GM19238 (cell line): ENCODE measurements at regions not wholly inside any gene's neighbourhood (a gene's known extent, or its start where the extent isn't known, plus 50 kb on each side); places are given as distances from the start of the nearest gene placed in this dataset.

Experiments used
- DNase-seq: peaks from one replicate; pipeline ENCODE4 v3.0.0; 2011; ENCODE audit warnings: low spot score; ENCODE audit not compliant: insufficient read length

DNA sequence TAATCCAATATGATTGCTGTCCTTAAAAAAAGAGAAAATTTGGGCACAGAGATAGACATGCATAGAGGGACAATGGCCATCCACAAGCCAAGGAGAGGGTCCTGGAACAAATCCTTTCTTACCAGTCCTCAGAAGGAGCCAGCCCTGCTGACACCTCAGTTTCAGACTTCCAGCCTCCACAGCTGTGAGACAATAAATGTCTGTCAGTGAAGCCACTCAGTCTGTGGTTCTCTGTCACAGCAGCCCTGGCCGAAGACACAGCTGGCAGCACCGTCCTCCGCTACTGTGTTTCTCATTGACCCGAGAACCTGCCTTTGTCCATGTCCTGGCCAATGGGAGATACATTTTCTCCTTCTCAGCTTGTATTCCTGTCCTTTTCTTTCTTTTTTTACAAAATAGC, 207.9 kb downstream of the TM9SF2 start:
- DNase-seq: no peak

DNA sequence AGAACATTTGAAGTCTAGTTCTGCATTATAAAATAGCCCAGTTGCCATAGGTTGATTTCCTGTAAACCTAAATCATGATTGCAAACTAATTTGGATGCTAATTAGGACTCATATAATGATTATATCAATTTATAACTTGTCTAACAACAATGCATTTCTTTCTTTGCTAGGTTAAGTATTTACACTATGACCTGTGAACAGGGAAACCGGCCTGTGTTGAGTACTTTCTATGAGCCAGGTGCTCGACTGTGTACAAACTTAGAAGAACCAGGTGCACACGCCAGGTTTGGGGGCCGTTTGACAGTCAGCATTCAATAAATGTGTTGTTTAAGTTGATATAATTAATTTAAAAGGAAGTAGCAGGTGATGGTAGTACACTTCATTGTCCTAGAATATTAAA, 203.1 kb downstream of the TM9SF2 start:
- DNase-seq: no peak

DNA sequence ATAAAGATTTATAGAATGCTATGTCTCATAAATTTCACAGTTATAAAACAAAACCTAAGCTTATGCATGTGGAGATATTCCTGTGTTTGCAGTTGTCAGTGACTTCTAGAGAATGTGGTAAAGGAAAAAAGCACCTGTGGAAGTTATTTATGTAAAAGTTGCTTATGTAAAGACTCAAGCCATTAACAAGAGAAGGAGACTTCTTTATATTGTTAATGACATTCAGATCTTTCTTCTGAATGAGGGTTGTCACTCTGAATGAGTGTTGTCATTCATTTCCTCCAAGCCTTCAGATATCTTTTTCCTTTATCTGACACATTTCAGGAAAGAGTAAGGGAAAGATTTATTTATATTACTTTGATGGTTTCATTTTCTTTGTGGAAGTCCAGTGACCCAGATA, 202.6 kb downstream of the TM9SF2 start:
- DNase-seq: no peak

DNA sequence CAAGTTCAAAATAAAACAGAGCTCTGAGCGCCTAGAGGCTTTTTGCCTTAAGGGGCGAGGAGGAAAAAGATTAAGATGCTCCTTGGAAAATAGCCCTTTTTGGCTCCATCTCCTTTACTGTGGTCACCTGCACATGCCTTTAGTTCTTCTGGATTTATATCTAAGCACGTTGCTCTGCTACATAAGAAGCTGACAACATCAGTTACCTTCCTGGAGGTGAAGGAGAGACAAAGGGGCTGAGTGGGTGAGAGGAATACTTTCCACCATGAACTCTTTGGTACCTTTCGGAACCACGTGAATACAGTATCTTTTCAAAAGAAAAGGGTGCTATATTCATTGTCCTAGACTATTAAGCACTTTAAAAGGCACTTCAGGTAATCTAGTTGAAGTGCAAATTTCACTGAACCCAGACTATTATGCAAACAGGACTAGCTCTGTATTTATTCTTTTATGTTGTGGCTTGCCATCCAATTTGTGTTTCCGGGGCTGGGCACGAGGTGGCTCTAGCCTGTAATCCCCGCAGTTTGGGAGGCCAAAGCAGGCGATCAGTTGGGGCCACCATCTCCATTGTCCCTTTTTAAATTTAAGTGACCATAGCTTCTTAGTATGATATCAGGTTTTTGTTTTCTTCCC, 201.5 kb downstream of the TM9SF2 start:
- no peak for DNase-seq

DNA sequence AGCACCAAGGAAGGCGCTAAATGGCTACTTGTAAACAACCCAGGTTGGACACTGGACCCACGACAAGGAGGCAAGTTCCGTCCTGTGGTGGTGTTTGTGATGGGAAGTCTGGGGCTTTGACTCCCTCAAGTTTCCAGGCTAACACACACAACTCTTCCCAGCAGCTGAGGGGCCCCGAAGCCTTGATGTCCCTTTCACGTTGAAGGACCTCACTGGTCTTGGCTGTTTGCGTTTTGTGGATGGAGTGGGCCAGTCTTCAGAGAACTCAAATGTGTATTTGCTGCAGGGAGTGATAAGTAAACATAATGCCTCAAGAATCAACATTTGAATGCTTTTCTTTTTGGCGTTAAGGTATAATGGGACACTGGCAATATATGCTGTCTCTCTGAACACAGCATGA, 199.2 kb downstream of the TM9SF2 start:
- DNase-seq: no peak

DNA sequence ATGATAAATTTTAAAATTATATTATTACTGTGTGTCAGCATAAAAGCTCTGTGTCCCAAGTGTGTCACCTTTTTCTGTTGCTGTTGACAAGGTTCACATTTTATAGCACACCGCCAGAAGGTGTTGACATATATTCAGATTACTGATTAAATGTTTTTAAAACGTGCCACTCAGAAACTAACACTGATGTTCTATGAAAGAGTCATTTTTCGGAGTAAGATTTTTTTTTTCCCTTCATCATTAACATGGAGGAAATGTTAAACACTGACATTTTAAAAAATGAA, 197.5 kb downstream of the TM9SF2 start:
- DNase-seq: no peak

DNA sequence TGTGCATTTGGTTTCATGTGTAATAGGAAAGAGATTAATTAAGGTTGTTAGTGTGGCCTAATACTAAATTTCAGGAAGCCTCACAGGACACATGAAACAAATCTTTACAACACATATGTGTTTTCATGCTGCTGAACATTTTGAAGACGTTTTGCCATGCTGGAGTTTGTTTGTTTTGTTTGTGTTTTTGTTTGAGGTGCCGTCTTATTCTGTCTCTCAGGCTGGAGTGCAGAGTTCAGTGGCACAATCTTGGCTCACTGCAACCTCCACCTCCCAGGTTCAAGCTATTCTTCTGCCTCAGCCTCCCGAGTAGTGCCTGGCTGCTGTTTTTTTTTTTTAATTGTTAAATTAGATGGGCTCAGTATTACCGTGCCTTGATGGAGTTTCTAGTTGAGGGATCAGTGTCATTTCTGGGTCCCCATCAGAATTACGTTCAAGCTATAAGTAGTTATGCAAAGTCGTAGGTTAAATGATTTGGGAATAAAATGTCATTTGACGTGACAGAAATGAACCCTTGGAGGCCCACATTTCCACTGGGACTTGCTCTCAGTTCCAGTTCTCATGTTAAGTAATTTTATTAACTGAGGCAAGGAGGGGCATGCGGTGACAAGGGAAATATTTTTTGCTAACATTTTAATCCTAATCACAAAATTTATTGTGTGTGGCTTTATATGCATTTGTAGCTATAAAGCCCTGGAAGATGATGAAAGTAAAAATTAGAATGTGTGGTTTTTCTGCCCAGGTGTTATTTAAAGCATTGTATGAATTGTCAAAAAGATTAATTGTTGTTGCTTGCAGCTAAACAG, 196.9 kb downstream of the TM9SF2 start:
- DNase-seq: no peak

DNA sequence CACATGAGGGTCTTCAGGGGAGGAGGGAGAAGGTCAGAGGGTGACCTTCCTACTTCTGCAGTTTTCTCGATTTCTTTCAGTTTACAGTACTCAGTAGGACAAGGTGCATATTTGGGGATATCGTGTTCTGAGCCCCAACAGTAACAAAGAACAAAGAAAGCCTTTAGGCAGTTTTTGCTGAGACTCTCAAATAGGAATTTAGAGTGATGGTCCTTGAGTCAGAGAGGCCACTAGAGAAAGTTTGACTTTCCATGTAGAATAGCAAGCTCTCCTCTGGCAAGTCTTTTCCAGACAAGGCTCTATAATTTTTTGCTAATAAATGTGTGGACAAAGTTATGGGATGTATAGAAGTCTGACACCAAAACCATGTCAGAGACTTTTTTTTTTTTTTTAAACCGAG, 194.6 kb downstream of the TM9SF2 start:
- DNase-seq: no peak

DNA sequence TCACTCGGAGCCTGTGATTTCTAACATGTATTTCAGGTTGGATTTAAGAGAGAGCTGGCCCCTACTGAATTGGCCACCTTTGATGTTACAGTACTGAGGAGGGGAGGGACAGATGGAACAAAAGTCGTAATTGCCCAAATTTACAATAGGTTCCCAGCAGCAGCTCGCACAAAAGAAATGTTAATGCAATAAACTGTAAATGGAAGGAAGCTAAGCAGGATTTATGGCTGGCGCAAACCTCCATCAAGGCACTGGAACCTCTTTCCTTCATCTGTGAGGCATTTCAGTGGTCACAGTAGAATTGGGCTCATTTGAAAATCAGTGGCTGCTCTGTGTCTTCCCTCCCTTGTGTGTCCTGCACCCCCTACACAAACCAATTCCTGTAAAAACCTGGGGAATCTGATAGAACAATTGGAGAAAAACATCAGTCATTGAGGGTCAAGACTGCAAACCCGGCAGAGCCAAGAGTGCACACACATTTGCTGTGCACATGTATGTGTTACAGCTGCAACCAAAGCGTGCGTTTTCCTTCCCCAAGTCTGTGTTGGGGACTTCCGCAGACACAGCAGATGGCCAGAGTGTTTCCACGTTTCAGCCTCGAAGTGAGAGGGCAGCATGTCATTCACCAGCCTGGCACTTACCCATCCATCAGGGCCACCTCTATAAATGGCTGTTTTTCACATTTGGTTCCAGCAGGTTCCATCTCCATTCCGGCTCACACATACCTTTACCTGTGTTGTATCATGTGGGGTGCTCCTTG, 192.8 kb downstream of the TM9SF2 start:
- no peak for DNase-seq

DNA sequence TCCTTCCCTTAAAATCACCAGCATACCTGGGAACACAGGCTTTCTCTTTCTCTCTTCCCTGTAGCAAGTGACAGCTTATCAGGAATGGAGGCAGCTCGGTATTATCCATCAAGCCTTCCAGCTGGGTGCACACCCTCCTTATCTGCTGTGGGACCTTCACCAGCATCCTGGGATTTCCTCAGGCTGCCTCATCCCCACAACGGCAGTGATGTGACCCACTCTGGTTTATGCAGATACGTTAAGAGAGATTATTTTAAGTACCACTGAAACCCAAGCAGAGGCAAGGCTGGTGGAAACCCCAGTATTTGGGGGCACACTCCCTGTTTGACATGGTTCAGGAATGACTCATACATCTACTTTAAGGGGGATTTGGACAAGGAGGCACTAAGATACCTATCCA, 192.1 kb downstream of the TM9SF2 start:
- no peak for DNase-seq

DNA sequence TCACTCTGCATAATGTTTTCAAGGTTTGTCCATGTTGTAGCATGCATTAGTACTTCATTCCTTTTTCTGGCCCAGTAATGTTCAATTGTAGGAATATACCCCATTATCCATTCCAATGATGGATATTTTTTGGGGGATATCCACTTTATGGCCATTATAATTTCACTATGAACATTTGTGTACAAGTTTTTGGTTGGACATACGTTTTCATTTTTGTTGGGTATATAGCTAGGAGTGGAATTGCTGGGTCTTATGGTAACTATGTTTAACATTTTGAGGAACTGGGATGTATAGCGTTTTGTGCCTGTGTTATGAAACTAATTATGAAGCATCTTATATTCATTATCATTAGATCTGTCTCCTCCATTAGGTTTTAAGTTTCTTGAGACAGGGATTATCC, 191.6 kb downstream of the TM9SF2 start:
- no peak for DNase-seq

DNA sequence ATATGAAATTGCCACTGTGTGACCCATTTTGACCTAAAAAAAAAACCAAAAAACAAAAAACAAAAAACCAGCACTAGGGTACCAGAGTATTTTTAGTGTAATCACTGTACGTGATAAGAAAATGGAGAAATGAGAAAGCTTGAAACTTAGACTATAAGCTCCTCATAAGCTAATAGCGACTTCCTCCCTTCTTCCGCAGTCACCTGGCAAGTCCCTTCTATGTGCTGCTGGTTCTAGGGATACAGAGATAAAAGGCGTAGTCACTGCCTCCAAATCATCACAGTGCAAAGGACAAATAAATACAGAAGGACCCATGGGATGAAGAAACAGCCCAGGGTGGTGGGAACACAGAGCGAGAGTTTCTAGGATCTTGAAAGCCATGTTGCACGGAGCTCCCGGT, 190.3 kb downstream of the TM9SF2 start:
- no peak for DNase-seq

DNA sequence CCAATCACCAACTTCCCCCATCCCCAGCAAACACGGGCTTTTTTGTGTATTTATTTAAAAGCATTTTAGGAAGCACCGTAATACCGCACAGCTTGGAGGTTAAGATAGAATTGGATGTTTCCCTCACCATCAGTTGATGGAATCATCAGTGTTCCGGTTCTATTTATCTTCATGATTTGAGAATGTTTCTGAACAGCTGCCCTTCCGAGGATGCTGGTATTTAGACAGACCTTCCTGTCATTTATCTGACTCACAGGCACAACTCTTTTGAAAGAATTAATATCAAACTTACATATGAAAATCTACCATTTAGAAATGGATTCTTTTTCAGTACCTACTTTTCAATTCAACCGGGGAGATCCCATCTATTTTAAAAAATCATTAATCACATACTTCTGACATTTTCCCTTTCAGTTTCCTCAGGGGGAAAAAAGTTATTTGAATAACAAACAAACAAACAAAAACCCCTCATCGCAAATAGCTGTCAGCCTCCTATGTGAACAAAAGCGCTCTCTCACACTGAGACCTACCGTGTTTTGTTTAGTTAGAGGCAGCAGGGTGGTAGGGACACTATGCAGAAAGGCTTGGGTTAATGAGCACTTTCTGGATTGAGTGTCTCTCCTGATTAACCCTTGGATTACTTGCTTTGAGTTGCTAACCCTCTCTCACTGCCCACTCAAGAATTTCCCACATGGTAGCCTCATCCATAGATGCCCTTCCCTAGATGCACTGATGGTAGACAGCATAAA, 189.3 kb downstream of the TM9SF2 start:
- DNase-seq: no peak

DNA sequence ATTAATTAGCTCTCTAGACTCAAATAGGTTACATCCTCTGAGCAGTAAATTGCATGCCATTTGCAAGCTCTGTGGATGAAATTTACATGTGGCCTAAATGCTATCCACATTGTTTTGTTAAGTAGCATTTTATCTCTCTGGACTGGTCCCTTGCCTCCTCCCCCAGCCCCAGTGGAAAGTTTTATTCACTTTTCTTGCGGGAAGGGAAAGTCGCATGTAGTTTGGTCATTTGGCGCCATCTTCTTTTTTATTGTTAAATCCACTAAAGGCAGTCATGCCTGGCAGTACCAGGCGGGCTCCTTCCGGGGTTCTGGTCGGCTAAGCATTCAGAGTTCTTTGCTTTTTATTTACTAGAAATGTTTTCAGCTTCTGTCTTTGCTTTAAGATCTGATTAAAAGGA, 188.7 kb downstream of the TM9SF2 start:
- no peak for DNase-seq

DNA sequence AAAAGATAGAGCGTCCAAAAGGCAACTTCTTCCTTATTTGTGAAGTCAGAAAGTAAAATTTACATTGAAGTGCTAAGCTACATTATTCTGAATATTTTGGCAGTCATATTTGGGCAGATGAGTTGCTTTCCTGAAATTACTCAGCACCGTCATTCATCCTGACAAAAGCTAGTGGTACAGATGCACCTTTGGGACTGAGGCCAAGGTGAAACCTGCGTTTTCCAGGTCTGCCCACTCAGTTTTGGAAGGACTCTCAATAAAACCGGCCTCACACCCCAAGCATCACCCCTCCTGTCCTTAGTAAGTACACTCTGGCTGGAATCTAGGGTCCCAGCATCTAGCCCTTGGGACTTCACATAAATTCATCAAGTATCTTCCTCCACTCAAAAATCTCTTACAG, 187.5 kb downstream of the TM9SF2 start:
- no peak for DNase-seq

DNA sequence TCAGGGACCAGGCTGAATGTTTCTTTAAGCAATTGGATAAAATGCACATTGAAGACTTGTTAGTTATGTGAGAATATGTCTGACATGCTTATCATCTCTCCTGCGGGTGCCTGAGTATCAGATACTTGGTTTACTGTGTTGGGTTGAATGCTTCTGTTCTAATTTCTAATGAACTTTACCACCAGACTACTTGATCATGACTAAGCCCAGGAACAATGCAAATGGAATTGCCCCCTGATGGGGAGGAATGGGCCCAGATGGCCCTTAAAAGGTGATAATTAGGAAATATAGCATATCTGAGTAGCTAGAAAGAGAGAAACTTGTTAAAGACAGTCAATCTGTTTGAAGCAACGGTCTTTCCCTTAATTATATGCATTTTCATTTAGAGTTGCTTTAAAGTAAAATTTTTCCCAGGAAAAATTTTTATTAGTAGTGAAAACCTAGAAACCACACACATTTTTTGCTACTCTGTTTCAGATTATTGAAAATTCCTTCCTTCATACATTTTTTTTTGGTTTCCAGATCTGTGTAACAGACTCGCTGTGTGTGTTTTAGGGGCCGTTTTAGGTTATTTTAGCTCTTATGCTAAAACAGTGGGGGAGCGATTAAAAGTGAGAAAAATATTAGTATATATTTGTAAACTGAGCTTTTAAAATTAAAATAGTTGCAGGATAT, 186.6 kb downstream of the TM9SF2 start:
- no peak for DNase-seq

DNA sequence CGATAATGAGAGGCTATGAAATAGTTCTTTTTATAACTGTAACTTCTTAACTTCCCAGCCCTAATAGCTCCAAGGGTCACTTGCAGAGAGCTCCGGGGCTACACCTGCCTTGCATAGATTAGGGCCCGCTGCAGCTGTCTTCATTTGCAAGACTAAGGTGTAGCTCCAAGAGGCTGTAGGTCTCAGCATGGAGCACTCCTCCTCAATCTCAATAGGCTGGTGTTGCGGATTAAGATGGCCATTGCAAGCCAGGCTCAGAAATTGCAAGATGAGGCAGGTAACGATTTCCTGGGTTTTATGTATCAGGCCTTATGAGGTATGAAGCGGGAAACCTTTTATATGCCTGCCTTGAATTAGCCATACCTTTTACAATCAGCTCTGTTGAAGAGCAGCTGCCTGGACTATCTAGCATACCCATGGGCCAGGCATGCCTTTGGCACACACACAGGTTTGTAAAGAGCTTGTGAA, 185.7 kb downstream of the TM9SF2 start:
- DNase-seq: no peak

DNA sequence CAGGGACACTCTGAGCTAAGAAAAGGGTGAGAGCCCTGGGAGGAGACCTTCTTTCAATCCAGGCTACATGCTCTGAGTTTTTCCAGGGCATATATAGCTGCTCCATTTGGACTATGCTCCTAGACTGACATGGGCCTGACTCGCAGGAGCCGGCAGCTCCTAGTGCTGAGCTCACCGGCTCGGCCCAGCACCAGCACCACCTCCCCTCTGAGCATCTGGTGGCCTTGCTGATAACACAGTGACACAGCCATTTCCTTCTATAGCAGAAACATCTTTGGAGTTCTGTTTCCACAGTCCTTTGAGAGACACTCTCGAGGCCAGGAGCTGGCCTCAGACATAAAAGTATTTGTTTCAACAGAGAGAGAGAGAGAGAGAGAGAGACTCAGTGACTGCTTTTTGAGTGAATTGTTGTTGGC, 184.9 kb downstream of the TM9SF2 start:
- DNase-seq: no peak

DNA sequence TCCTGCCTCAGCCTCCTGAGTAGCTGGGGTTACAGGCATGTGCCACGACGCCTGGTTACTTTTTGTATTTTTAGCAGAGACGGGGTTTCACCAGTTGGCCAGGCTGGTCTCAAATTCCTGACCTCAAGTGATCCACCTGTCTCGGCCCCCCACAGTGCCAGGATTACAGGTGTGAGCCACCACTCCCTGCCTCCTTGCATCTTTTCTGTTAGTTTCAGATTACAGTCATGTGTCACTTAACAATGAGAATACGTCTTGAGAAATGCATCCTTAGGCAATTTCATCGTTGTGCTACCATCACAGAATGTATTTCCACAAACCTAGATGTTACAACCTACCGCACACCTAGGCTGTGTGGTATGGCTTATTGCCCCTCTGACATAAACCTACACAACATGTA, 180.4 kb downstream of the TM9SF2 start:
- no peak for DNase-seq

DNA sequence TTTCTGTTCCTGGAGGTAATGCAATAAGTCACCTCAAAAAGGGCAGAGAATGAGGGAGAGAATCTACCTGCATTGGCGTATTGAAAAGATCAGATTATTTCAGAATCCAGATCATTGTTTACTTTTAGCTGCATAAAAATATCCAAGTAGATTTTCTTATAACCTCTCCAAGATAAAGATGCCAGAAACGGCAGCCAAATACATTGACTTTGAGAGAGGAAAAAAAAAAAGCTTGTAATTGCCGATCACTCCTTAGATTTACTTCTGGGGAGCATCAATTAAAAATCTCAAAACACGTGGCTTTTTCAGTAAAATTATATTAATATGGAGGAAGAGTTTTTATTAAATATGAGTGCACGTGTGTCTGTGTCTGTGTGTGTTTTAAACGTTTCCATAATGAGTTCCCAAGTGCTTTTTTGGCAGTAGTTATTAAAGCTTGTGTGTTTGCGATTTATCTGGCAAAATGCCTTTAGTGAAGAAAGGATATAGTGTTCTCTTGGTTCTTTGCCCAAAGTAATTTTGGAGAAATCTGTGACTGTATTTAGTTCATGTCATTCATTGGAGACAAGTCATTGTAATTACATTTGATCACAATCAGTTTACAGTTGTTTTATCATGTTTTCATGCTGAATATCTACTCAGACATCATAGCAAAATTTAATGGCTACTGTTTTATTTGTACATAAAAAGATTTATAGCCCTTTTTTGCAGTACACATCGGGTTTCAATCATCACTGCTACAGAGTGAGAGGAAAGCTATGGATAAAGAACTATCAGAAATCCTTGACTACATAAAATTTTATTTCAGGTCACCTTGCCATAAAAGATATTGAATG, 176.1 kb downstream of the TM9SF2 start:
- no peak for DNase-seq
